HCT116 (cell line): ENCODE measurements at regions not wholly inside any gene's neighbourhood (a gene's known extent, or its start where the extent isn't known, plus 50 kb on each side); places are given as distances from the start of the nearest gene placed in this dataset.
"Not testable (repeated sequence)": the region's sequence is repeated elsewhere in the genome, so short reads cannot be mapped to it uniquely, and the experiment has no call there.

Experiments used
- RAD21 ChIP-seq: IDR thresholded peaks from 2 replicates; pipeline ENCODE4 v1.6.1; 2012; ENCODE audit warnings: low read depth, mild to moderate bottlenecking
- TF ChIP-seq, protein P1 (sequence below), 3 experiments: fragments of 200-600 bp in 1 of 3; sonication (generic) in 1 of 3; IDR thresholded peaks in 2 of 3; conservative IDR thresholded peaks in 1 of 3; 2 replicates each; pipeline ENCODE4 v1.5.1; 2012 to 2017; ENCODE audit warnings: low read depth in 2 of 3, low read length in 2 of 3, antibody characterized with exemption in 1 of 3, borderline replicate concordance in 1 of 3, control low read depth in 1 of 3, mild to moderate bottlenecking in 1 of 3, mixed read lengths in 1 of 3, mixed run types in 1 of 3, moderate library complexity in 1 of 3; ENCODE audit not compliant: insufficient read depth in 1 of 3

DNA sequence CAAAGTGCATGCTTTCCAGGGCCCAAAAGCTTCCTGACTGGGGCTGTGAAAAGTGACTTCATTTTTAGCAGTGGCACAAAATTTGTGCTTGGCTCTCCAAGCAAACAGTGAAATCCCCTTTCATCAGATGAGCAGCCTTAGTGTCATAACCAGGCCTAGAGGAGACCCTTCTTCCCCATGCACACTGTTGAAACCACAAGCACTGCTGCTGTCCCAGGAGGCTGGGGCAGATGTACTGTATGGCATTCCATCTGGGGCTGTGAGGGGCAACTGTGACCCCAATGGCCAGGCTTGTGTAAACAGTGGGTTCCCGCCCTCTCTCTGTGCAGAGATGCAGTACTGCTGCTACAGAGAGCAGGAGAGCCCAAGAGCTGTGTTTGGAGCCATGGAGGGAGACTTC, 184.1 kb downstream of the SPIN4 start:
- TF ChIP-seq, protein P1, sequence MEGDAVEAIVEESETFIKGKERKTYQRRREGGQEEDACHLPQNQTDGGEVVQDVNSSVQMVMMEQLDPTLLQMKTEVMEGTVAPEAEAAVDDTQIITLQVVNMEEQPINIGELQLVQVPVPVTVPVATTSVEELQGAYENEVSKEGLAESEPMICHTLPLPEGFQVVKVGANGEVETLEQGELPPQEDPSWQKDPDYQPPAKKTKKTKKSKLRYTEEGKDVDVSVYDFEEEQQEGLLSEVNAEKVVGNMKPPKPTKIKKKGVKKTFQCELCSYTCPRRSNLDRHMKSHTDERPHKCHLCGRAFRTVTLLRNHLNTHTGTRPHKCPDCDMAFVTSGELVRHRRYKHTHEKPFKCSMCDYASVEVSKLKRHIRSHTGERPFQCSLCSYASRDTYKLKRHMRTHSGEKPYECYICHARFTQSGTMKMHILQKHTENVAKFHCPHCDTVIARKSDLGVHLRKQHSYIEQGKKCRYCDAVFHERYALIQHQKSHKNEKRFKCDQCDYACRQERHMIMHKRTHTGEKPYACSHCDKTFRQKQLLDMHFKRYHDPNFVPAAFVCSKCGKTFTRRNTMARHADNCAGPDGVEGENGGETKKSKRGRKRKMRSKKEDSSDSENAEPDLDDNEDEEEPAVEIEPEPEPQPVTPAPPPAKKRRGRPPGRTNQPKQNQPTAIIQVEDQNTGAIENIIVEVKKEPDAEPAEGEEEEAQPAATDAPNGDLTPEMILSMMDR (IDR thresholded peaks at IDR 0.05 in 2 of 3, conservative IDR thresholded peaks at IDR 0.05 in 1 of 3; ENCODE audit: borderline replicate concordance in 1 of 3, insufficient read depth in 1 of 3, low read depth in 2 of 3, low read length in 2 of 3), result not testable (repeated sequence)
- TF ChIP-seq RAD21, result not testable (repeated sequence)
